K562 (cell line): ENCODE measurements at regions not wholly inside any gene's neighbourhood (a gene's known extent, or its start where the extent isn't known, plus 50 kb on each side); places are given as distances from the start of the nearest gene placed in this dataset.

ENCODE experiments used
- ATAC-seq: fragments of 200-7000 bp; cut with Tn5 transposase; 3 replicates; pipeline ENCODE4 v1.9.1; 2020; ENCODE audit warnings: moderate library complexity
- BruUV-seq: library from RNA; stranded (reverse); fragments of 400-500 nt; replicated peaks from 2 replicates; lab custom pipeline; 2021; lab: Mats Ljungman, UMichigan
- CTCF ChIA-PET: fragments of 300-600 bp; formaldehyde crosslinking; extraction: SDS; loops from one replicate; lab custom pipeline; 2021; ENCODE audit warnings: low intra/inter-chr PET ratio; lab: Yijun Ruan, JAX
- POLR2A ChIA-PET: fragments of 300-600, 350-650 bp; sonication (Branson Sonifier 250); formaldehyde crosslinking; extraction: SDS; loops from one replicate; lab custom pipeline; 2021; ENCODE audit warnings: antibody characterized with exemption, inconsistent platforms; lab: Yijun Ruan, JAX
- DNase-seq, 4 experiments: peaks; one replicate each; pipeline versions ENCODE4 v3.0.0 to v3.0.0-alpha.2; 2011 to 2018; ENCODE audit warnings: low spot score in 3 of 4, mixed read lengths in 3 of 4; ENCODE audit errors: extremely low read depth in 1 of 4
- FAIRE-seq: peaks from 2 replicates; lab custom pipeline; 2011; peaks lifted over from hg19 to GRCh38; lab: Jason Lieb, UNC
- H2AFZ ChIP-seq: 2 replicates; pipeline ENCODE4 v1.6.0; 2011; ENCODE audit warnings: low read depth, low read length, control low read depth, inconsistent platforms
- H3K27ac ChIP-seq: fragments of 200-600 bp; 3 replicates; pipeline ENCODE4 v1.8.0; 2011; ENCODE audit warnings: low read depth, mild to moderate bottlenecking, control low read depth, inconsistent platforms, low read length, moderate library complexity, mixed read lengths; ENCODE audit errors: extremely low read depth
- H3K27me3 ChIP-seq, 2 experiments: fragments of 300-600 bp in 1 of 2; 2 replicates in 1 of 2; 3 replicates in 1 of 2; pipeline versions ENCODE4 v1.6.0 to v1.8.0; 2011; ENCODE audit warnings: inconsistent platforms in 2 of 2, low read length in 2 of 2, mild to moderate bottlenecking in 1 of 2, mixed read lengths in 1 of 2, moderate library complexity in 1 of 2; ENCODE audit not compliant: control insufficient read depth in 2 of 2, insufficient read depth in 2 of 2
- H3K36me3 ChIP-seq: fragments of 300-600 bp; 3 replicates; pipeline ENCODE4 v1.8.0; 2011; ENCODE audit warnings: mild to moderate bottlenecking, low read length, inconsistent platforms; ENCODE audit not compliant: control insufficient read depth, insufficient read depth
- H3K4me1 ChIP-seq, 2 experiments: fragments of 200-600 bp in 1 of 2; replicated peaks in 1 of 2; 2 replicates in 1 of 2; 3 replicates in 1 of 2; pipeline versions ENCODE4 v1.5.1 to v1.8.0; 2011; ENCODE audit warnings: inconsistent platforms in 2 of 2, low read length in 2 of 2, mild to moderate bottlenecking in 1 of 2, mixed read lengths in 1 of 2, moderate library complexity in 1 of 2; ENCODE audit not compliant: control insufficient read depth in 2 of 2, insufficient read depth in 2 of 2
- H3K4me2 ChIP-seq: 2 replicates; pipeline ENCODE4 v1.6.1; 2011; ENCODE audit warnings: low read length, control low read depth, inconsistent platforms, mixed read lengths; ENCODE audit not compliant: insufficient read depth
- H3K4me3 ChIP-seq: fragments of 200-600 bp; sonication (generic), shearing (Covaris generic); 2 replicates; pipeline ENCODE4 v1.5.1; 2016; ENCODE audit warnings: control low read depth, inconsistent platforms
- H3K79me2 ChIP-seq: fragments of 200-600 bp; 3 replicates; pipeline ENCODE4 v1.8.0; 2011; ENCODE audit warnings: low read length, inconsistent platforms; ENCODE audit not compliant: control insufficient read depth, insufficient read depth
- H3K9ac ChIP-seq, 2 experiments: 2 replicates each; pipeline versions ENCODE4 v1.6.0 to v1.6.1; 2011; ENCODE audit warnings: low read depth in 2 of 2, low read length in 2 of 2, control low read depth in 1 of 2, inconsistent platforms in 1 of 2, mild to moderate bottlenecking in 1 of 2, mixed read lengths in 1 of 2; ENCODE audit not compliant: insufficient read depth in 1 of 2
- H3K9me1 ChIP-seq: one replicate; pipeline ENCODE4 v1.6.0; 2011; ENCODE audit warnings: inconsistent platforms, mild to moderate bottlenecking, low read length, moderate library complexity; ENCODE audit not compliant: control insufficient read depth, insufficient read depth
- H3K9me3 ChIP-seq: replicated peaks from 2 replicates; pipeline ENCODE4 v1.5.1; 2011; ENCODE audit warnings: low read depth, low read length, inconsistent platforms; ENCODE audit not compliant: control insufficient read depth, insufficient read depth
- H4K20me1 ChIP-seq: replicated peaks from 2 replicates; pipeline ENCODE4 v1.6.1; 2011; ENCODE audit warnings: low read length, inconsistent platforms, mixed read lengths; ENCODE audit not compliant: control insufficient read depth, insufficient read depth
- BRF1 ChIP-seq: IDR thresholded peaks from 3 replicates; pipeline ENCODE4 v1.6.1; 2011; ENCODE audit warnings: borderline replicate concordance, mild to moderate bottlenecking; ENCODE audit not compliant: insufficient read length; ENCODE audit errors: extremely low read depth
- ELF1 ChIP-seq: fragments of 200-800 bp; sonication (Bioruptor generic); IDR thresholded peaks from 2 replicates; pipeline ENCODE4 v1.6.1; 2016; ENCODE audit warnings: missing genetic modification characterization, missing compliant biosample characterization
- FOXA1 ChIP-seq: fragments of 450-650 bp; IDR thresholded peaks from 2 replicates; pipeline ENCODE4 v1.6.1; 2016; ENCODE audit warnings: mild to moderate bottlenecking, borderline replicate concordance
- HIVEP1 ChIP-seq: fragments of 250-450 bp; sonication (Bioruptor Pico); IDR thresholded peaks from 2 replicates; pipeline ENCODE4 v1.4.0; 2020; ENCODE audit warnings: mild to moderate bottlenecking
- NR2F6 ChIP-seq: fragments of 450-650 bp; formaldehyde crosslinking; IDR thresholded peaks from 2 replicates; pipeline ENCODE4 v1.4.0; 2020; ENCODE audit warnings: mild to moderate bottlenecking
- PML ChIP-seq: IDR thresholded peaks from 2 replicates; pipeline ENCODE4 v1.6.1; 2012; ENCODE audit warnings: low read length, inconsistent platforms
- RB1 ChIP-seq: fragments of 450-650 bp; IDR thresholded peaks from 2 replicates; pipeline ENCODE4 v1.6.1; 2017; ENCODE audit warnings: low read depth, mild to moderate bottlenecking
- WGBS: fragments of 100-300 bp; shearing (Covaris generic); methylation state at CpG from one replicate; pipeline ENCODE4 v1.1.6; 2016; ENCODE audit warnings: low coverage, mixed read lengths; ENCODE audit not compliant: insufficient coverage; ENCODE audit errors: missing lambda C conversion rate; 5-methylcytosine and 5-hydroxymethylcytosine counted together
- in situ Hi-C: fragments of 300-500 bp; cut with MboI; formaldehyde crosslinking; loops from 4 replicates; pipeline ENCODE4 v1.15.0; 2018; ENCODE audit warnings: inconsistent platforms, mixed read lengths
- intact Hi-C: fragments of 100-400 bp; cut with micrococcal nuclease; formaldehyde crosslinking; loops from 2 replicates; pipeline ENCODE4 v1.14.2; 2022
- TF ChIP-seq, protein P1 (sequence below): sonication (generic); formaldehyde crosslinking; IDR thresholded peaks from 2 replicates; pipeline ENCODE4 v1.8.0; 2022; ENCODE audit warnings: missing genetic modification reagents, mild to moderate bottlenecking, moderate library complexity, borderline replicate concordance
- TF ChIP-seq, protein P2 (sequence below): sonication (generic); formaldehyde crosslinking; IDR thresholded peaks from 2 replicates; pipeline ENCODE4 v1.8.0; 2022; ENCODE audit warnings: mild to moderate bottlenecking, missing genetic modification reagents

DNA sequence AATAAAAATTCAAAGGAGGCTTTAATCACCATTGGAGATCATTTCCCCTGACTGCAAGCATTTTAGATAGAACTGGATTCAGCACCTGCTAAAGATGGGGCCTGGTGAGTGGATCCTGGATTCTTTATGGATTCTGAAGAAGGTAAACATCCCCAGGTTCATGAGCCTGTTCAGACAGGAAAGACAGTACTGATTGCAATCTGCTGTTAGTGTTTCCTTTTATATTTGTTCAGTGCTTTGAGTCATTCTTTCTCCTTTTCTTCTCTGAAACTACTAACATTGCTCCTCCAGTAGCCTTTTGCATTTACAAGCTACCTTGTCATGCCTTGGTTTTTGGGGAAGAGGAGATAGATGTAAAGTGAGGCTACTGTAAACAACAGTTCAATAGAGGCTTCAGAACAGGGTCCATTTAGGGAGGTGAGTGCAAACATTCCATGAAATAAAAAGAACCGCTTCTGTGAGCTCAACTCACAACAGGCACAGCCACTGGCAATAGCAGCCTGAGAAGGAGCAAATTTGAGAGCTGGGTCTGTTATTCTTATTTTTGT lies 66.4 kb upstream of the PRL start:
- WGBS: 5% methylated on average over 1 of the region's 1 CpG
- no TSS peak for BruUV-seq

More for the DNA sequence above, 66.4 kb upstream of the PRL start:
- Histone ChIP-seq H2AFZ (no peak overlapping the region), H3K79me2 (no peaks in the 10 kb centered on the region), H3K9me3 (no peaks in the 10 kb centered on the region), H3K4me2 (no peak overlapping the region), H3K27me3 (no peaks in the 10 kb centered on the region), H3K4me3 (no peak overlapping the region), H4K20me1 (no peaks in the 10 kb centered on the region), H3K36me3 (no peaks in the 10 kb centered on the region), H3K27ac (no peak overlapping the region), H3K9me1 (no peaks in the 10 kb centered on the region), H3K4me1 (no peaks in the 10 kb centered on the region), H3K9ac (no peak overlapping the region)
- ATAC-seq (no peak), DNase-seq (no peak), FAIRE-seq (no peak)
- intact Hi-C loops: no loop called here
- no peak for TF ChIP-seq NR2F6
- no peak for TF ChIP-seq FOXA1
- TF ChIP-seq HIVEP1 (CRISPR knock-in tag): no peak
- TF ChIP-seq RB1: no peak
- TF ChIP-seq, protein P1, sequence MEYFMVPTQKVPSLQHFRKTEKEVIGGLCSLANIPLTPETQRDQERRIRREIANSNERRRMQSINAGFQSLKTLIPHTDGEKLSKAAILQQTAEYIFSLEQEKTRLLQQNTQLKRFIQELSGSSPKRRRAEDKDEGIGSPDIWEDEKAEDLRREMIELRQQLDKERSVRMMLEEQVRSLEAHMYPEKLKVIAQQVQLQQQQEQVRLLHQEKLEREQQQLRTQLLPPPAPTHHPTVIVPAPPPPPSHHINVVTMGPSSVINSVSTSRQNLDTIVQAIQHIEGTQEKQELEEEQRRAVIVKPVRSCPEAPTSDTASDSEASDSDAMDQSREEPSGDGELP (CRISPR knock-in tag): no peak
- TF ChIP-seq PML: no peak
- TF ChIP-seq BRF1: no peak
- TF ChIP-seq, protein P2, sequence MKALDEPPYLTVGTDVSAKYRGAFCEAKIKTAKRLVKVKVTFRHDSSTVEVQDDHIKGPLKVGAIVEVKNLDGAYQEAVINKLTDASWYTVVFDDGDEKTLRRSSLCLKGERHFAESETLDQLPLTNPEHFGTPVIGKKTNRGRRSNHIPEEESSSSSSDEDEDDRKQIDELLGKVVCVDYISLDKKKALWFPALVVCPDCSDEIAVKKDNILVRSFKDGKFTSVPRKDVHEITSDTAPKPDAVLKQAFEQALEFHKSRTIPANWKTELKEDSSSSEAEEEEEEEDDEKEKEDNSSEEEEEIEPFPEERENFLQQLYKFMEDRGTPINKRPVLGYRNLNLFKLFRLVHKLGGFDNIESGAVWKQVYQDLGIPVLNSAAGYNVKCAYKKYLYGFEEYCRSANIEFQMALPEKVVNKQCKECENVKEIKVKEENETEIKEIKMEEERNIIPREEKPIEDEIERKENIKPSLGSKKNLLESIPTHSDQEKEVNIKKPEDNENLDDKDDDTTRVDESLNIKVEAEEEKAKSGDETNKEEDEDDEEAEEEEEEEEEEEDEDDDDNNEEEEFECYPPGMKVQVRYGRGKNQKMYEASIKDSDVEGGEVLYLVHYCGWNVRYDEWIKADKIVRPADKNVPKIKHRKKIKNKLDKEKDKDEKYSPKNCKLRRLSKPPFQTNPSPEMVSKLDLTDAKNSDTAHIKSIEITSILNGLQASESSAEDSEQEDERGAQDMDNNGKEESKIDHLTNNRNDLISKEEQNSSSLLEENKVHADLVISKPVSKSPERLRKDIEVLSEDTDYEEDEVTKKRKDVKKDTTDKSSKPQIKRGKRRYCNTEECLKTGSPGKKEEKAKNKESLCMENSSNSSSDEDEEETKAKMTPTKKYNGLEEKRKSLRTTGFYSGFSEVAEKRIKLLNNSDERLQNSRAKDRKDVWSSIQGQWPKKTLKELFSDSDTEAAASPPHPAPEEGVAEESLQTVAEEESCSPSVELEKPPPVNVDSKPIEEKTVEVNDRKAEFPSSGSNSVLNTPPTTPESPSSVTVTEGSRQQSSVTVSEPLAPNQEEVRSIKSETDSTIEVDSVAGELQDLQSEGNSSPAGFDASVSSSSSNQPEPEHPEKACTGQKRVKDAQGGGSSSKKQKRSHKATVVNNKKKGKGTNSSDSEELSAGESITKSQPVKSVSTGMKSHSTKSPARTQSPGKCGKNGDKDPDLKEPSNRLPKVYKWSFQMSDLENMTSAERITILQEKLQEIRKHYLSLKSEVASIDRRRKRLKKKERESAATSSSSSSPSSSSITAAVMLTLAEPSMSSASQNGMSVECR (CRISPR knock-in tag): no peak
- no peak for TF ChIP-seq ELF1 (tag)
- ChIA-PET POLR2A (interaction anchor here (1.2 to 1.5 kb wide), 2 partner anchors 9 to 10 kb away, joined by 3 to 5 read pairs; no protein-coding TSS in a partner anchor), CTCF (no interaction called here)
- in situ Hi-C loops: no loop called here
